HepG2 (cell line): ENCODE measurements at regions not wholly inside any gene's neighbourhood (a gene's known extent, or its start where the extent isn't known, plus 50 kb on each side); places are given as distances from the start of the nearest gene placed in this dataset.
"Not testable (repeated sequence)": the region's sequence is repeated elsewhere in the genome, so short reads cannot be mapped to it uniquely, and the experiment has no call there.

Experiments used
- ATAC-seq: fragments of 200-7000 bp; cut with Tn5 transposase; 3 replicates; pipeline ENCODE4 v1.9.1; 2020; ENCODE audit warnings: mild to moderate bottlenecking, moderate library complexity
- BruUV-seq: library from RNA; stranded (reverse); fragments of 400-500 nt; replicated peaks from 2 replicates; lab custom pipeline; 2021; lab: Mats Ljungman, UMichigan
- CTCF ChIA-PET: fragments of 300-600 bp; formaldehyde crosslinking; extraction: SDS; loops from one replicate; lab custom pipeline; 2021; ENCODE audit warnings: low total read pairs, inconsistent platforms, low intra/inter-chr PET ratio; lab: Yijun Ruan, JAX
- POLR2A ChIA-PET: fragments of 350-600 bp; sonication (Branson Sonifier 250); formaldehyde crosslinking; loops from one replicate; lab custom pipeline; 2020; ENCODE audit warnings: antibody characterized with exemption, inconsistent platforms; lab: Yijun Ruan, JAX
- DNase-seq: peaks from one replicate; pipeline ENCODE4 v3.0.0-alpha.2; 2015; ENCODE audit warnings: low spot score
- FAIRE-seq: peaks from 3 replicates; lab custom pipeline; 2011; peaks lifted over from hg19 to GRCh38; lab: Jason Lieb, UNC
- H2AFZ ChIP-seq: one replicate; pipeline ENCODE4 v1.6.1; 2011; ENCODE audit warnings: low read length, inconsistent platforms
- H3K27ac ChIP-seq: fragments of 300-600 bp; 3 replicates; pipeline ENCODE4 v1.8.0; 2011; ENCODE audit warnings: mixed run types, mild to moderate bottlenecking, mixed read lengths, low read length, inconsistent platforms; ENCODE audit not compliant: insufficient read depth; ENCODE audit errors: extremely low read length
- H3K27me3 ChIP-seq, 2 experiments: fragments of 200-600 bp in 1 of 2; 2 replicates in 1 of 2; 3 replicates in 1 of 2; pipeline versions ENCODE4 v1.6.0 to v1.8.0; 2011; ENCODE audit warnings: low read length in 2 of 2, mild to moderate bottlenecking in 2 of 2, moderate library complexity in 2 of 2, inconsistent platforms in 1 of 2; ENCODE audit not compliant: insufficient read depth in 2 of 2, control insufficient read depth in 1 of 2
- H3K36me3 ChIP-seq, 2 experiments: fragments of 200-600 bp in 1 of 2; replicated peaks in 1 of 2; 2 replicates in 1 of 2; 3 replicates in 1 of 2; pipeline versions ENCODE4 v1.5.1 to v1.8.0; 2011; ENCODE audit warnings: low read length in 2 of 2, inconsistent platforms in 1 of 2; ENCODE audit not compliant: insufficient read depth in 2 of 2, control insufficient read depth in 1 of 2
- H3K4me1 ChIP-seq: 2 replicates; pipeline ENCODE4 v1.5.1; 2012; ENCODE audit warnings: low read length, inconsistent platforms; ENCODE audit not compliant: insufficient read depth
- H3K4me2 ChIP-seq: 2 replicates; pipeline ENCODE4 v1.6.0; 2011; ENCODE audit warnings: low read depth, low read length, inconsistent platforms
- H3K4me3 ChIP-seq, 3 experiments: fragments of 200-600 bp in 1 of 3; sonication (generic), shearing (Covaris generic) in 1 of 3; replicated peaks in 1 of 3; 2 replicates each; pipeline ENCODE4 v1.5.1; 2011 to 2016; ENCODE audit warnings: low read length in 3 of 3, inconsistent platforms in 2 of 3, low read depth in 2 of 3, mild to moderate bottlenecking in 2 of 3, control low read depth in 1 of 3, mixed read lengths in 1 of 3; ENCODE audit not compliant: insufficient read depth in 1 of 3
- H3K79me2 ChIP-seq: one replicate; pipeline ENCODE4 v1.6.1; 2011; ENCODE audit warnings: low read length, inconsistent platforms; ENCODE audit not compliant: insufficient read depth
- H3K9ac ChIP-seq: 2 replicates; pipeline ENCODE4 v1.6.0; 2011; ENCODE audit warnings: mild to moderate bottlenecking, low read depth, low read length, inconsistent platforms; ENCODE audit not compliant: insufficient read depth
- H3K9me3 ChIP-seq: 2 replicates; pipeline ENCODE4 v1.5.1; 2012; ENCODE audit warnings: mild to moderate bottlenecking, low read length
- H4K20me1 ChIP-seq: 2 replicates; pipeline ENCODE4 v1.6.0; 2011; ENCODE audit warnings: inconsistent platforms, mild to moderate bottlenecking, low read length, moderate library complexity; ENCODE audit not compliant: insufficient read depth
- ZNF331 ChIP-seq: sonication (generic); formaldehyde crosslinking; IDR thresholded peaks from 2 replicates; pipeline ENCODE4 v1.4.0; 2020; ENCODE audit warnings: missing genetic modification reagents
- WGBS: methylation state at CpG from one replicate; pipeline ENCODE4 v1.1.6; 2017; ENCODE audit warnings: low lambda C conversion rate; 5-methylcytosine and 5-hydroxymethylcytosine counted together
- in situ Hi-C: cut with HindIII; loops from 2 replicates; pipeline ENCODE4 v1.10.0; 2017; ENCODE audit warnings: low pct_unique_long_range_greater_than_20kb; ENCODE audit not compliant: extremely low pct_ligation_motif_present
- intact Hi-C: fragments of 100-400 bp; cut with micrococcal nuclease; formaldehyde crosslinking; loops from one replicate; pipeline ENCODE4 v1.10.0; 2022; ENCODE audit not compliant: unreplicated experiment

DNA sequence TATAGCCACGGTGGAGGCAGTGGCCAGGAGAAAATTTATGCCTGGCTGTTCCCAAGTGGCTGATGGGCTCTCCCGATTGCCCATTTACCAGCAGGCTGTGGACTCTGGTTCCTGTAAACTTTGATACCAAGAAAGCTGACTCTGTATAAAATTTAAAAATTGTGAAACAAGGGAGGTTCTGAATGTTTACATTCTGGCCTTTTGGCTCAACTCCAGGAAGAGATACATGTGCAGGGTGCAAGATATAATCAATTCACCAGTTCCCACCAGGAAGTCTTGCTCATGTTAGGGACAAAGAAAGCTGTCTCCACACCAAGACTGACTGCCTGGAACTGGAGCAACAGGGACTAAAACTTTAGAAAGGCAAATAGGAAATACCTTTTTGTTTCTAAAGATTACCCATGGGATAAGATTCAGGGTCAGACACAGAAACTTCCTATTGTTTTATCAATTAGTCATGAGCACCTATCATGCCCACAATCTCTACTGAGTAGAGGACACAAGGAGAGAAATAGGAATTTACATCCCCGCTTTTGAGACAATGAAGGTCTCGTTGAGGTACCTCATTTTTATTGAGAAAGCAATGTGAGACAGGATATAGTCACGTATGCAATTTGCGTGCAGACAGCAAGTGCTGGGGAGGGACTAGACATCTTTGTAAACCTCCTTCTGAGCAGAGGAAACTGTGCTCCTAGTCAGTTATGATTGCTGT is 123.5 kb downstream of the LIPG start:
- H3K79me2 ChIP-seq = no peaks in the 10 kb centered on the region
- FAIRE-seq (no peak), DNase-seq (no peak), ATAC-seq (no peak)
- ChIA-PET CTCF (no interaction called here), POLR2A (no interaction called here)
- WGBS = 61% methylated on average over 6 of the region's 6 CpGs
- no peak overlapping the region for H2AFZ ChIP-seq
- no peak overlapping the region for H3K4me2 ChIP-seq
- H3K4me3 ChIP-seq = no peak overlapping the region
- no peaks in the 10 kb centered on the region for H3K36me3 ChIP-seq
- TF ChIP-seq ZNF331 (CRISPR knock-in tag) = no peak
- in situ Hi-C loops = no loop called here
- no peaks in the 10 kb centered on the region for H4K20me1 ChIP-seq
- BruUV-seq = no TSS peak
- no peaks in the 10 kb centered on the region for H3K9me3 ChIP-seq
- intact Hi-C loops = no loop called here
- H3K9ac ChIP-seq = no peak overlapping the region
- 0 out of 5 replicates have a peak, but pooled peaks cover 0 to 4% of the 10 kb centered on the region in 2 experiments for H3K27me3 ChIP-seq
- no peak overlapping the region for H3K27ac ChIP-seq
- peaks cover 31% of the 10 kb centered on the region for H3K4me1 ChIP-seq

DNA sequence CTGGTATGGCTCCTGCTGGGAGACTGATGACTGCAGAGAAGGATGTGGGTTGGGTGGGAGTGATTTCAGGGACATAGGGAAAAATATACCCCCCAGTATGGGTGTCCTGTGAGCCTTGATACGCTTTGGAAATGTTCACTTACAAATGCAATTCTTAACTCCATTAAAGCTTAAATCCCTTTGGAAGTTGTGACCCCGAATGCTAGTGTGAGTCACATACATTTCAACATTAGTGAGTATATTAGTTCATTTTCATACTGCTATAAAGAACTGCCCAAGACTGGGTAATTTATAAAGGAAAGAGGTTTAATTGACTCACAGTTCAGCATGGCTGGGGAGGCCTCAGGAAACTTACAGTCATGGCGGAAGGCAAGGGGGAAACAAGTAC is 120.9 kb downstream of the LIPG start:
- CTCF ChIA-PET, H3K9ac ChIP-seq, ATAC-seq, in situ Hi-C loops, H4K20me1 ChIP-seq, H3K79me2 ChIP-seq, H3K4me2 ChIP-seq, DNase-seq, H2AFZ ChIP-seq, POLR2A ChIA-PET, H3K36me3 ChIP-seq, BruUV-seq, H3K9me3 ChIP-seq, FAIRE-seq, H3K4me3 ChIP-seq, H3K27ac ChIP-seq, H3K27me3 ChIP-seq, intact Hi-C loops: not testable (repeated sequence)
- 65% methylated on average over 3 of the region's 3 CpGs for WGBS
- peaks cover 37% of the 10 kb centered on the region for H3K4me1 ChIP-seq
